ENCODE measurements at regions not wholly inside any gene's neighbourhood (a gene's known extent, or its start where the extent isn't known, plus 50 kb on each side); places are given as distances from the start of the nearest gene placed in this dataset.

DNA sequence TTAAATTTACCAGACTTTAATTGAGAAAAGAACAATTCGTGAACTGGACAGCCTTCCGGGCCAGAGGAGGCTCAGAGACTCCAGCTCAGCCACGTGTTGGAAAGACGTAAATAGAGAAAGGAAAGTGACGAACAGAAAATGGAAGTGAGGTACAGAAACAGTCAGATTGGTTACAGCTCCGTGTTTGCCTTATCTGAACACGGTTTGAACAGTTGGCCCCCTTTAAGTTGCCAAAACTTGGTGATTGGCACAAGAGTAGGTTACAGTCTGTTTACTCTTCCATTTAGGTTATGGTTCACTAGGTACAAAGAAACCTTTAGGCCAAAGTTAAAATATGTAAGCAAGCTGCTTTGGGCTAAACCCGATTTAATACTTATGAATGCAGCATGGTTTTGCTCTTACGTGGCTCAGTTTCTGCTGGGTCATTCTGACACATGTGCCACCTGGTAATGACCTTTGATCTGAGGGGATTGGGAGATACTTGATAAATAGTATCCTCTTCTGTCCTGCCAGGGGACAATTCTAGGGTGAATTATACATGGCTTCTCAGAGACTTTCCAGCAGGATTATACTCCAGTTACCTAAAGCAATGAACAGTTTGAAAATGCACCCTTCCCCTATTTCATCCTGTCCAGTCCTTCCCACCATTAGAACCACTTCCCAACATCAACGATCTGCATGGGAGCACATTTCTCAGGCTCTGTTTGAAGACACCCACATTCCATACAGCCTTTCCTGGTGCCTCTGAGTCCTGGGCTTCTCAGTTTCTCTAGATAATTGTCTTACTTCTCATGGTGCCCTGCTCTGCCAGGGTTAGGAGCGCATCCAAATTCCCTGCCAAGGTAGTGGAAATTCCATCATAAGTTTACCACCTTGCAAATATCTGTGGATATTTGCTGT, 65.1 kb upstream of the TGIF1 start:
- Histone ChIP-seq H3K4me1 (no peaks in the 10 kb centered on the region), H3K9me3 (no peaks in the 10 kb centered on the region), H3K4me3 (no peak overlapping the region), H3K27ac (no peak overlapping the region), H3K36me3 (ENCODE audit: low read depth, missing control alignments) (no peaks in the 10 kb centered on the region), H3K27me3 (no peaks in the 10 kb centered on the region)
- TF ChIP-seq POLR2A (IDR thresholded peaks at IDR 0.05), result no peak
- TF ChIP-seq, protein P1, sequence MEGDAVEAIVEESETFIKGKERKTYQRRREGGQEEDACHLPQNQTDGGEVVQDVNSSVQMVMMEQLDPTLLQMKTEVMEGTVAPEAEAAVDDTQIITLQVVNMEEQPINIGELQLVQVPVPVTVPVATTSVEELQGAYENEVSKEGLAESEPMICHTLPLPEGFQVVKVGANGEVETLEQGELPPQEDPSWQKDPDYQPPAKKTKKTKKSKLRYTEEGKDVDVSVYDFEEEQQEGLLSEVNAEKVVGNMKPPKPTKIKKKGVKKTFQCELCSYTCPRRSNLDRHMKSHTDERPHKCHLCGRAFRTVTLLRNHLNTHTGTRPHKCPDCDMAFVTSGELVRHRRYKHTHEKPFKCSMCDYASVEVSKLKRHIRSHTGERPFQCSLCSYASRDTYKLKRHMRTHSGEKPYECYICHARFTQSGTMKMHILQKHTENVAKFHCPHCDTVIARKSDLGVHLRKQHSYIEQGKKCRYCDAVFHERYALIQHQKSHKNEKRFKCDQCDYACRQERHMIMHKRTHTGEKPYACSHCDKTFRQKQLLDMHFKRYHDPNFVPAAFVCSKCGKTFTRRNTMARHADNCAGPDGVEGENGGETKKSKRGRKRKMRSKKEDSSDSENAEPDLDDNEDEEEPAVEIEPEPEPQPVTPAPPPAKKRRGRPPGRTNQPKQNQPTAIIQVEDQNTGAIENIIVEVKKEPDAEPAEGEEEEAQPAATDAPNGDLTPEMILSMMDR (IDR thresholded peaks at IDR 0.05), result no peak
- intact Hi-C loops (cut with DNase I; ENCODE audit: low total_unique reads), result no loop called here
- DNase-seq, result no peak
- WGBS, 2 donors, result 62 to 74% methylated on average over 11 of the region's 11 CpGs

GRCh38 chr18:3388323-3388722, 61.6 kb upstream of the TGIF1 start:
- no peak for TF ChIP-seq POLR2A (IDR thresholded peaks at IDR 0.05)
- TF ChIP-seq, protein P1 (IDR thresholded peaks at IDR 0.05), result no peak
- H3K36me3 ChIP-seq (ENCODE audit: low read depth, missing control alignments), result no peaks in the 10 kb centered on the region
- no peak overlapping the region for H3K4me3 ChIP-seq
- H3K9me3 ChIP-seq, result no peaks in the 10 kb centered on the region
- DNase-seq, result no peak
- H3K27me3 ChIP-seq, result no peaks in the 10 kb centered on the region
- intact Hi-C loops (cut with DNase I; ENCODE audit: low total_unique reads), result no loop called here
- WGBS, 2 donors, result 91 to 95% methylated on average over 1 of the region's 1 CpG
- no peaks in the 10 kb centered on the region for H3K4me1 ChIP-seq
- H3K27ac ChIP-seq, result no peak overlapping the region

- 71 to 81% methylated on average over 4 of the region's 4 CpGs for WGBS, 2 donors
- Histone ChIP-seq H3K27me3 (no peaks in the 10 kb centered on the region), H3K4me1 (no peaks in the 10 kb centered on the region), H3K27ac (no peak overlapping the region), H3K9me3 (no peaks in the 10 kb centered on the region), H3K36me3 (ENCODE audit: low read depth, missing control alignments) (no peaks in the 10 kb centered on the region), H3K4me3 (no peak overlapping the region)
- intact Hi-C loops (cut with DNase I; ENCODE audit: low total_unique reads), result no loop called here
- no peak for DNase-seq
- TF ChIP-seq POLR2A (IDR thresholded peaks at IDR 0.05), result no peak
- TF ChIP-seq, protein P1 (IDR thresholded peaks at IDR 0.05), result no peak
Observed at GRCh38 chr18:3388980-3389379, 61.0 kb upstream of the TGIF1 start.

GRCh38 chr18:3389977-3390376, 60.0 kb upstream of the TGIF1 start:
- no peaks in the 10 kb centered on the region for H3K9me3 ChIP-seq
- H3K27ac ChIP-seq, result no peak overlapping the region
- H3K4me3 ChIP-seq, result no peak overlapping the region
- H3K4me1 ChIP-seq, result no peaks in the 10 kb centered on the region
- H3K27me3 ChIP-seq, result no peaks in the 10 kb centered on the region
- intact Hi-C loops (cut with DNase I; ENCODE audit: low total_unique reads), result no loop called here
- WGBS, 2 donors, result 90% methylated on average over 2 to 3 of the region's 3 CpGs
- DNase-seq, result no peak
- no peak for TF ChIP-seq POLR2A (IDR thresholded peaks at IDR 0.05)
- TF ChIP-seq, protein P1 (IDR thresholded peaks at IDR 0.05), result no peak
- H3K36me3 ChIP-seq (ENCODE audit: low read depth, missing control alignments), result no peaks in the 10 kb centered on the region

Data from testis (tissue), 2 donors.